SK-N-SH (cell line): ENCODE measurements at regions not wholly inside any gene's neighbourhood (a gene's known extent, or its start where the extent isn't known, plus 50 kb on each side); places are given as distances from the start of the nearest gene placed in this dataset.

Source experiments
- CTCF ChIA-PET: fragments of 300-600, 350-600 bp; formaldehyde crosslinking; extraction: SDS; loops from one replicate; lab custom pipeline; 2021; lab: Yijun Ruan, JAX
- POLR2A ChIA-PET: fragments of 350-600 bp; sonication (Branson Sonifier 250); formaldehyde crosslinking; extraction: SDS; loops from one replicate; lab custom pipeline; 2020; ENCODE audit warnings: antibody characterized with exemption, inconsistent platforms; lab: Yijun Ruan, JAX
- DNase-seq: peaks from one replicate; pipeline ENCODE4 v3.0.0; 2012
- H2AFZ ChIP-seq: fragments of 200-600 bp; sonication (generic); 2 replicates; pipeline ENCODE4 v1.8.1; 2016; ENCODE audit warnings: antibody characterized with exemption, mild to moderate bottlenecking, low read depth
- H3F3A ChIP-seq: fragments of 200-600 bp; sonication (generic); replicated peaks from 2 replicates; pipeline ENCODE3; 2016; ENCODE audit warnings: antibody characterized with exemption, mild to moderate bottlenecking; ENCODE audit not compliant: insufficient read depth
- H3K27ac ChIP-seq, 2 experiments: fragments of 200-500 bp in 1 of 2; fragments of 200-600 bp in 1 of 2; sonication (Bioruptor generic) in 1 of 2; sonication (generic), shearing (Covaris generic) in 1 of 2; 2 replicates each; pipeline versions ENCODE4 v1.5.1 to v1.6.1; 2014 to 2016; ENCODE audit warnings: low read depth in 2 of 2, inconsistent platforms in 1 of 2, low read length in 1 of 2, mild to moderate bottlenecking in 1 of 2, mixed read lengths in 1 of 2
- H3K27me3 ChIP-seq: fragments of 200-600 bp; sonication (generic), shearing (Covaris generic); 2 replicates; pipeline ENCODE4 v1.6.1; 2016; ENCODE audit warnings: mixed run types; ENCODE audit not compliant: insufficient read depth
- H3K36me3 ChIP-seq, 2 experiments: fragments of 200-500 bp in 1 of 2; fragments of 200-600 bp in 1 of 2; sonication (Bioruptor generic) in 1 of 2; sonication (generic) in 1 of 2; replicated peaks in 1 of 2; 2 replicates each; pipeline versions ENCODE3 to v1.5.1; 2014 to 2016; ENCODE audit warnings: low read length in 1 of 2, mild to moderate bottlenecking in 1 of 2; ENCODE audit not compliant: insufficient read depth in 2 of 2, control insufficient read depth in 1 of 2
- H3K4me1 ChIP-seq, 2 experiments: fragments of 200-500 bp in 1 of 2; fragments of 200-600 bp in 1 of 2; sonication (Bioruptor generic) in 1 of 2; sonication (generic), shearing (Covaris generic) in 1 of 2; 2 replicates each; pipeline versions ENCODE4 v1.5.1 to v1.6.1; 2014 to 2016; ENCODE audit warnings: low read depth in 1 of 2, low read length in 1 of 2, mixed run types in 1 of 2; ENCODE audit not compliant: insufficient read depth in 2 of 2, control insufficient read depth in 1 of 2
- H3K4me2 ChIP-seq: fragments of 200-600 bp; sonication (generic), shearing (Covaris generic); 2 replicates; pipeline ENCODE4 v1.6.1; 2017; ENCODE audit warnings: mixed run types
- H3K4me3 ChIP-seq, 2 experiments: fragments of 200-500 bp in 1 of 2; fragments of 200-600 bp in 1 of 2; sonication (Bioruptor generic) in 1 of 2; sonication (generic), shearing (Covaris generic) in 1 of 2; 2 replicates each; pipeline versions ENCODE4 v1.5.1 to v1.8.1; 2014 to 2016; ENCODE audit warnings: low read depth in 2 of 2, inconsistent platforms in 1 of 2, low read length in 1 of 2, mild to moderate bottlenecking in 1 of 2, mixed read lengths in 1 of 2, moderate library complexity in 1 of 2
- H3K79me2 ChIP-seq: fragments of 200-600 bp; sonication (generic); 2 replicates; pipeline ENCODE4 v1.8.1; 2017; ENCODE audit warnings: mild to moderate bottlenecking; ENCODE audit not compliant: insufficient read depth
- H3K9ac ChIP-seq: fragments of 200-600 bp; sonication (generic); 2 replicates; pipeline ENCODE4 v1.6.1; 2017; ENCODE audit warnings: mixed run types
- H3K9me2 ChIP-seq: fragments of 200-600 bp; sonication (generic); 2 replicates; pipeline ENCODE4 v1.6.1; 2017; ENCODE audit warnings: mixed run types
- H3K9me3 ChIP-seq: fragments of 200-600 bp; sonication (generic); 2 replicates; pipeline ENCODE4 v1.6.1; 2017; ENCODE audit warnings: mixed run types, mild to moderate bottlenecking, moderate library complexity
- H4K20me1 ChIP-seq: fragments of 200-600 bp; sonication (generic); 2 replicates; pipeline ENCODE4 v1.6.1; 2017; ENCODE audit warnings: mild to moderate bottlenecking, mixed run types; ENCODE audit not compliant: insufficient read depth
- CHD2 ChIP-seq: fragments of 150-350 bp; IDR thresholded peaks from 2 replicates; pipeline ENCODE4 v1.6.1; 2018; ENCODE audit warnings: low read length; ENCODE audit not compliant: partially characterized antibody
- EP300 ChIP-seq, 2 experiments: IDR thresholded peaks; 2 replicates each; pipeline versions ENCODE4 v1.4.0 to v1.6.1; 2012; ENCODE audit warnings: borderline replicate concordance in 1 of 2, low read depth in 1 of 2, low read length in 1 of 2
- FOXM1 ChIP-seq: IDR thresholded peaks from 2 replicates; pipeline ENCODE4 v1.4.0; 2012; ENCODE audit warnings: low read depth, mild to moderate bottlenecking
- GABPA ChIP-seq: IDR thresholded peaks from 2 replicates; pipeline ENCODE4 v1.4.0; 2012; ENCODE audit warnings: low read depth, mild to moderate bottlenecking
- JUND ChIP-seq: IDR thresholded peaks from 2 replicates; pipeline ENCODE4 v1.4.0; 2012
- MEF2A ChIP-seq: IDR thresholded peaks from 2 replicates; pipeline ENCODE4 v1.4.0; 2012; ENCODE audit warnings: low read depth, borderline replicate concordance
- POLR2AphosphoS5 ChIP-seq: IDR thresholded peaks from 2 replicates; pipeline ENCODE4 v1.6.1; 2012; ENCODE audit warnings: low read depth, low read length
- RCOR1 ChIP-seq: fragments of 150-350 bp; IDR thresholded peaks from 2 replicates; pipeline ENCODE4 v1.6.1; 2017; ENCODE audit warnings: antibody characterized with exemption, low read length
- RXRA ChIP-seq: IDR thresholded peaks from 2 replicates; pipeline ENCODE4 v1.4.0; 2012; ENCODE audit warnings: low read depth, mild to moderate bottlenecking, borderline replicate concordance
- SIN3A ChIP-seq: IDR thresholded peaks from 2 replicates; pipeline ENCODE4 v1.6.1; 2012; ENCODE audit warnings: low read depth, mild to moderate bottlenecking, low read length, moderate library complexity, borderline replicate concordance
- SMC3 ChIP-seq: IDR thresholded peaks from 2 replicates; pipeline ENCODE4 v1.6.1; 2012; ENCODE audit warnings: low read depth, low read length, improper control_type of control experiment
- TAF1 ChIP-seq: IDR thresholded peaks from 2 replicates; pipeline ENCODE4 v1.6.1; 2012; ENCODE audit warnings: low read depth, mild to moderate bottlenecking, low read length, moderate library complexity, borderline replicate concordance
- TCF12 ChIP-seq: IDR thresholded peaks from 2 replicates; pipeline ENCODE4 v1.4.0; 2012
- TEAD4 ChIP-seq: IDR thresholded peaks from 2 replicates; pipeline ENCODE4 v1.4.0; 2012; ENCODE audit warnings: mild to moderate bottlenecking, borderline replicate concordance; ENCODE audit not compliant: insufficient read depth
- ZBTB33 ChIP-seq: IDR thresholded peaks from 2 replicates; pipeline ENCODE4 v1.4.0; 2012; ENCODE audit warnings: low read depth, borderline replicate concordance
- WGBS: methylation state at CpG from one replicate; pipeline ENCODE4 v1.1.6; 2017; ENCODE audit warnings: low lambda C conversion rate; 5-methylcytosine and 5-hydroxymethylcytosine counted together
- TF ChIP-seq, protein P1 (sequence below): fragments of 150-350 bp; IDR thresholded peaks from 2 replicates; pipeline ENCODE4 v1.6.1; 2017; ENCODE audit warnings: antibody characterized with exemption, low read length, low read depth, borderline replicate concordance
- TF ChIP-seq, protein P2 (sequence below): IDR thresholded peaks from 2 replicates; pipeline ENCODE4 v1.4.0; 2012; ENCODE audit warnings: low read depth, borderline replicate concordance
- TF ChIP-seq, protein P3 (sequence below): fragments of 200-600 bp; sonication (generic); IDR thresholded peaks from 2 replicates; pipeline ENCODE4 v1.6.1; 2017; ENCODE audit warnings: antibody characterized with exemption, mild to moderate bottlenecking, moderate library complexity

DNA sequence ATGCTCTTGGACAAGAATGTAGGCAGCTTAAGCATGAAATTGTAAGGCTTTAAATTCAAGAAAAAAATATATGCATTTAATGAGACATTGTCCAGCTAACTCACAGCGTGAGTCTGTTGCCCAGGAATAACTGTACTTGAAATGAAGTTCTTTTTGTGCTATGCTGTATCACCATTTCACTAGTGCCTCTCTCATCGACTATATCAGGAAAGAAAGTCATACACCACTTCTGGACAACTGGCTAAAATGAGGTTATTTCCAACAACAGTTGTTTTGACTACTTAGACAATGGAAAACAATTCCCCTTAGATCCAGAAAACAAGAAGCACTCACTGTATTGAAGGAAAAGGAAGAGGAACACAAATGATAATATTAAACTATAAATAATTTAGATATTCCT lies 251.8 kb downstream of the CRPPA start:
- Histone ChIP-seq H3K9me3 (no peaks in the 10 kb centered on the region), H4K20me1 (no peaks in the 10 kb centered on the region), H3K79me2 (no peaks in the 10 kb centered on the region), H3K4me2 (no peak overlapping the region), H3F3A (no peaks in the 10 kb centered on the region), H3K9me2 (no peaks in the 10 kb centered on the region), H3K9ac (no peak overlapping the region), H3K4me1 (no peaks in the 10 kb centered on the region), H3K4me3 (no peak overlapping the region), H2AFZ (no peak overlapping the region), H3K27ac (no peak overlapping the region), H3K36me3 (no peaks in the 10 kb centered on the region), H3K27me3 (no peaks in the 10 kb centered on the region)
- no peak for DNase-seq
- ChIA-PET CTCF (interaction anchor here (0.6 kb wide), 1 partner anchor 565 kb away, joined by 3 read pairs; no protein-coding TSS in a partner anchor), POLR2A (no interaction called here)
- TF ChIP-seq, protein P1, sequence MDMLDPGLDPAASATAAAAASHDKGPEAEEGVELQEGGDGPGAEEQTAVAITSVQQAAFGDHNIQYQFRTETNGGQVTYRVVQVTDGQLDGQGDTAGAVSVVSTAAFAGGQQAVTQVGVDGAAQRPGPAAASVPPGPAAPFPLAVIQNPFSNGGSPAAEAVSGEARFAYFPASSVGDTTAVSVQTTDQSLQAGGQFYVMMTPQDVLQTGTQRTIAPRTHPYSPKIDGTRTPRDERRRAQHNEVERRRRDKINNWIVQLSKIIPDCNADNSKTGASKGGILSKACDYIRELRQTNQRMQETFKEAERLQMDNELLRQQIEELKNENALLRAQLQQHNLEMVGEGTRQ = no peak
- TF ChIP-seq TEAD4 = no peak
- no peak for TF ChIP-seq GABPA
- TF ChIP-seq TAF1 = no peak
- no peak for TF ChIP-seq JUND
- TF ChIP-seq POLR2AphosphoS5 = no peak
- no peak for TF ChIP-seq TCF12
- TF ChIP-seq FOXM1 = no peak
- no peak for TF ChIP-seq SIN3A
- TF ChIP-seq, protein P2, sequence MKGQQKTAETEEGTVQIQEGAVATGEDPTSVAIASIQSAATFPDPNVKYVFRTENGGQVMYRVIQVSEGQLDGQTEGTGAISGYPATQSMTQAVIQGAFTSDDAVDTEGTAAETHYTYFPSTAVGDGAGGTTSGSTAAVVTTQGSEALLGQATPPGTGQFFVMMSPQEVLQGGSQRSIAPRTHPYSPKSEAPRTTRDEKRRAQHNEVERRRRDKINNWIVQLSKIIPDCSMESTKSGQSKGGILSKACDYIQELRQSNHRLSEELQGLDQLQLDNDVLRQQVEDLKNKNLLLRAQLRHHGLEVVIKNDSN = no peak
- TF ChIP-seq EP300 (IDR thresholded peaks at IDR 0.05; ENCODE audit: borderline replicate concordance in 1 of 2, low read depth in 1 of 2, low read length in 1 of 2) = no peak
- TF ChIP-seq CHD2 = no peak
- 6% methylated on average over 2 of the region's 2 CpGs for WGBS

DNA sequence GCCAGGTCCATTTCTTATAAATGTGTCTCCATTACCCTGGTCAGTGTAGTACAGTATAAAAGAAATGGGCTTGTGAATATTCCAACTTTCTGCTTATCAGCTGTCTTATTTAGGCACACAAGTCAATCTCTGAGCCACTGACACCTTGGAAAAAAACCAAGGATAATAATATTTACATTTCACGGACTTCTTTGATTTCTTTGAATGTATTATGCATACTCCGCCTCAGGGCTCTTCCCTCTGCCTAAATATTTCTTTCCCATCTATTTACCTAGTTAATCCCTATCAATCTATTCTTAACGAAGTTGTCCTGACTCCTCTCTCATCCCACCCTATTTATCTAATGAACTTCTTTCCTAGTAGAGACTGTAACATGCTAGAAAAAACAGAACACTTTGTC lies 253.8 kb downstream of the CRPPA start:
- Histone ChIP-seq H3K27me3 (no peaks in the 10 kb centered on the region), H3K27ac (no peak overlapping the region), H3K4me2 (no peak overlapping the region), H3K4me1 (no peaks in the 10 kb centered on the region), H2AFZ (no peak overlapping the region), H4K20me1 (no peaks in the 10 kb centered on the region), H3K79me2 (no peaks in the 10 kb centered on the region), H3K36me3 (no peaks in the 10 kb centered on the region), H3F3A (no peaks in the 10 kb centered on the region), H3K9me2 (no peaks in the 10 kb centered on the region), H3K9ac (no peak overlapping the region), H3K9me3 (no peaks in the 10 kb centered on the region), H3K4me3 (no peak overlapping the region)
- POLR2A ChIA-PET = no interaction called here
- 8% methylated on average over 3 of the region's 3 CpGs for WGBS
- no peak for DNase-seq
- CTCF ChIA-PET = no interaction called here
- no peak for TF ChIP-seq POLR2AphosphoS5
- TF ChIP-seq SMC3 = no peak
- TF ChIP-seq FOXM1 = no peak
- no peak for TF ChIP-seq RXRA
- TF ChIP-seq, protein P1 = no peak
- TF ChIP-seq, protein P3, sequence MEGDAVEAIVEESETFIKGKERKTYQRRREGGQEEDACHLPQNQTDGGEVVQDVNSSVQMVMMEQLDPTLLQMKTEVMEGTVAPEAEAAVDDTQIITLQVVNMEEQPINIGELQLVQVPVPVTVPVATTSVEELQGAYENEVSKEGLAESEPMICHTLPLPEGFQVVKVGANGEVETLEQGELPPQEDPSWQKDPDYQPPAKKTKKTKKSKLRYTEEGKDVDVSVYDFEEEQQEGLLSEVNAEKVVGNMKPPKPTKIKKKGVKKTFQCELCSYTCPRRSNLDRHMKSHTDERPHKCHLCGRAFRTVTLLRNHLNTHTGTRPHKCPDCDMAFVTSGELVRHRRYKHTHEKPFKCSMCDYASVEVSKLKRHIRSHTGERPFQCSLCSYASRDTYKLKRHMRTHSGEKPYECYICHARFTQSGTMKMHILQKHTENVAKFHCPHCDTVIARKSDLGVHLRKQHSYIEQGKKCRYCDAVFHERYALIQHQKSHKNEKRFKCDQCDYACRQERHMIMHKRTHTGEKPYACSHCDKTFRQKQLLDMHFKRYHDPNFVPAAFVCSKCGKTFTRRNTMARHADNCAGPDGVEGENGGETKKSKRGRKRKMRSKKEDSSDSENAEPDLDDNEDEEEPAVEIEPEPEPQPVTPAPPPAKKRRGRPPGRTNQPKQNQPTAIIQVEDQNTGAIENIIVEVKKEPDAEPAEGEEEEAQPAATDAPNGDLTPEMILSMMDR = no peak
- no peak for TF ChIP-seq RCOR1
- no peak for TF ChIP-seq ZBTB33
- no peak for TF ChIP-seq MEF2A
